NCI-H526 treated with DMSO at 0.1 percent for 48 hours (cell line): ENCODE measurements at regions not wholly inside any gene's neighbourhood (a gene's known extent, or its start where the extent isn't known, plus 50 kb on each side); places are given as distances from the start of the nearest gene placed in this dataset.

Experiments used
- DNase-seq: peaks from one replicate; lab custom pipeline; 2025; lab: John Stamatoyannopoulos, UW

DNA sequence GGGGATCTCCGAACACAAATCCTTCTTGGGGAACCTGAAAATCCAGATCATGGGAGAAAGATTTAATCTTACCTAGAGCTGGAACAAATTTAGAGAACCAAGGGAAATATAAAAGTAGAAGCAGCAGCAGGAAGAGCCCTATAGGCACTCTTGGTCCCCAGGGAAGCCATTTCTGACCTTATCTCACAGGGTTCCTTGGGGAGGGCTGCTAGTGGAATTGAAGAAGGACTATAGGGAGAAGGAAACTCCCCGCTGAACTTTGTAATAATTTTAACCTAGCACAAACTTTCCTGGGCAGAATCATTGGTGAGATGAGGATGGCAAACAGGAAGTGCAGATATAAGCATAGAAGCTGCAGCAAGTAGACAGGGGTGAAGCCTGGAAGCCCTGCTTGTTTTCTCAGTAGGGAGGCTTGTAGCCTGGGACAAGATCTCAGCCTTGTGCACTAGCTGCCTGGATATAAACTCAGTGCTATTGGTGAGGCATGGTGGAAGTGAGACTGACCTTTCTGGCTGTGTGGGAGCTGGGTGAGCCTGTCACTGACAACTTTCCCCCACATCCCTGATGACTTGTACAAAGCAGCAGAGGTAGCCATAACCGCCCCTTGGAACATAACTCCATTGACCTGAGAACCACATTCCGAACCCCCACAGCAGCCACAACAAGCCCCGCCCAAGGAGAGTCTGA, 343.0 kb upstream of the TGFBR2 start:
- DNase-seq = no peak

DNA sequence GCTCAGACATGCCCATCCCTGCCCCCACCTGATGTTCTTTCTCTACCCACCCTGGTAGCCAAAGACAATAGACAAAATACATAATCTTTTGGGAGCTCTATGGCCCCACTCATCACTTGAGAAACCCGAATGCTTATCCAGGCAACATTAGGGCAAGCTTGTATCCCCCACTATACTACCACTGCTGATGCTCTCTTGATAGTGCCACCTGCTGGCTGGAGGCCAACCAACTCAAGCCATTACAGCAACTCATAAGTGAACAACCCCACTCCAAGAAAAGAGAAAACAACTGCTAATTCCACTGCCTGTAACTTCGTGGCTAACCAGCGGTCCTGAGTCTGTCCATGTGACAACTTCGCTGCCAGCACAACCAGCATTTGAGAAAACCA, 342.5 kb upstream of the TGFBR2 start:
- no peak for DNase-seq

DNA sequence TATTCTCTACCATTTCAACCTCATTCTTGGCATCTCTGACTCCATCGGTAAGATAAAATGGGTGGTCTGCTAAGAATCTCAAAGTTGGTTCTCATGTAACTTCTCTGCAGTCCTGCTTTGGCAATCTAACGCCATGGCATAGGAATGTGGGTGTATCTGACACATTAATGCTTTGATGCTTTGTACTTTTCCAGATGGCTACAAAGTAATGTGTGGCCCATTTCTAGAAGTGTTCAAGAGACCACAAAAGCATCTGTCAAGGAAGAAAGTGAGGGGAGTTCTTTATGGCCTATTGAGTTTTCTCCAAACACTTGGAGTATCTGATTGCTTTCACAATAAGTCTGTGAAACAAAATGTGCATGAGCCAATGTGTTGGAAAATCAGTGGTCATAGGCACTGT, 339.9 kb upstream of the TGFBR2 start:
- DNase-seq = no peak

DNA sequence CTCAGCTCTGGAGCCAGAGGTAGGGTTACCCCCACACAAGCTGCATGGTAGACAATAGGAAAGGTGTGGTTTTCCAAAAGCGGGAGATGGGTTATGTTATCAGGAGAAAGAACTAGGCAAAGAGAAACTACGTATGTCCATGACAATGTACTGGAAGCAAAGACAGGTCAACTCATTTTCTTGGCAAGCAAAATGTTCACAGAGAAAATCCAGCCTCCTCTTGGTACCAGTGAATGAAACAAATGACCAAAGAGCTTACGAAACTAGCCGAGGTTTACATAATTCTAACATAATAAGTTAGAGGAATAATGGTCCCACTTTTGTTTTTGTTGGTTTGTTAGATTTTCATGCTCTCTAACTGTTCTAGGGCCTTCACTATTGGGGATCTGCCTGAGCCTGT, 338.1 kb upstream of the TGFBR2 start:
- no peak for DNase-seq

- no peak for DNase-seq
Observed at GRCh38 chr3:30269751-30270445, 336.5 kb upstream of the TGFBR2 start.

- DNase-seq = no peak
Observed at GRCh38 chr3:30271781-30272180, 334.6 kb upstream of the TGFBR2 start.

GRCh38 chr3:30273304-30274072, 332.9 kb upstream of the TGFBR2 start:
- DNase-seq = no peak

- no peak for DNase-seq
Observed at GRCh38 chr3:30277494-30277893, 328.9 kb upstream of the TGFBR2 start.

- DNase-seq = no peak
Observed at GRCh38 chr3:30281526-30281925, 324.9 kb upstream of the TGFBR2 start.

- no peak for DNase-seq
Observed at GRCh38 chr3:30282154-30282696, 324.2 kb upstream of the TGFBR2 start.

DNA sequence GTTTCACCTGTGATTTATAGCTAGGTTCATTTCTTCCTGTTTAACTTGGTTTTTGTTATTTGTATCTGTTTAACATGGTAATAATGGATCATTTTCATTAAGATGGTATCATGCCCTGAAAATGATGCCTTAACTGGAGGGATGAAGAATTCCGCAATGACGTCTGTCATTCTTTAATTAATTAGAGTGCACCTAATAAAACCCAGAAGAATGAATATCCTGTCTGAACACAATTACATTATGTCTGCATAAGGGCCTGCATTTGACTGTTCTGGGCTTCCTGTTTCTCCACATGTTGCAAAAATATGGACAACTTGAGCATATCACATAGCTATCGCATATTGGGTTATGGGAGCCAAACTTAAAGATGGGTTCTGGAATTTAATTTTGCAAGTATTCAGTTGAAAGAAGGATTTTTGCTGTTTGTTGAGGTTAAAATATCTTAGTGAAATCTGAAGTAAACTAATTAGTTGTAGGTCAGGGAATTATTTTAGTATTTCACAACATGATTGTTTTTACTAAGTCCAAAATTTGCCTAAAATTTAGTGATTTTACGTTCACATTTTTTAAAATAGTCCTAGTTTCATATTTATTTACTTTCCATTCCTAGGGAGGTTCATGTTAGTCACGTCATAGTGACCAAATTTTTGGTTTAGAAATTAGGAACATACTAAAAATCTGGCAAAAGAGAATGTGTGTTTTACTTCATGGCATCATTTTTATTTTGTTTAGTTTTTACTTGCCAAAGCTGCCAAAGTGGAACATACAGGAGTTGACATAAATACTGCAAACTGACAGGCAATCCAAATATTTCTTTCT, 321.0 kb upstream of the TGFBR2 start:
- DNase-seq = no peak

GRCh38 chr3:30286007-30286669, 320.3 kb upstream of the TGFBR2 start:
- DNase-seq = no peak

GRCh38 chr3:30286811-30287210, 319.6 kb upstream of the TGFBR2 start:
- no peak for DNase-seq

GRCh38 chr3:30288830-30289229, 317.6 kb upstream of the TGFBR2 start:
- no peak for DNase-seq

GRCh38 chr3:30289324-30289723, 317.1 kb upstream of the TGFBR2 start:
- no peak for DNase-seq

DNA sequence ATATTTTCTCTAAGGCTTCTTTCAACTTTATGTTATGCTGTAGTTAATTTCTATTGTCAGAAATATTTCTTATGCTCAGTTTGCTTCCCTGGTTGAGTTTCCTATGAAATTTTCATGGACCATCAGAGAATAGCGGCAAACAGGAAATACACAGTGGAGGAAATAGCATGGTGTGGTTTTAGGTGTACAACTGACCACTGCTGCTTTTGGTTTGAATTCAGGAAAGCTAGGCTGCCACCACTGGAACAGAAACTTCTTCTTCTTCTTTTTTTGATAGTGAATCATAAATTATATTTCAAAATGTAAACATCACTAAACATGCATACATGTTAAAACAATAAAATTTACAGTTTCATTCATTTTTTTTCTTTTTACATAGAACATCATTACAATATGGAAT, 316.6 kb upstream of the TGFBR2 start:
- no peak for DNase-seq

DNA sequence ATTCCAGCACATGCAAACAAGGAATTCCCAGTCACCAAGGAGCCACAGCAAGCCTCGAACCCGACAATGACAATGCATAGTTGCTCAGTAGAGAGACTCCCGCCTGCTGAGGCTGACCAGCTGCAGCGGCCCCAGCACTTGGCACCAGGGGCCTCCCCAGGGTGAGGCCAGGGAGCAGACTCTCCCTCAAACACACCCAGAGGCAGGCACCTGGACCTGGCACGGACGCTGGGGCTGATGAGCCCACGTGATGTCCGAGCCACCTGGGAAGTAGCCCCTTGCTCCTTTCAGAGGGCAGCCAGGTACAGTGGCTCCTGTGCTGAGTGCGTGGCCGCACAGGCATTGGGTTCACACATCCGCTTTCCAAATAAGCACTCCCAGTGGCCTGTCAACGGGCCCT, 315.9 kb upstream of the TGFBR2 start:
- DNase-seq = no peak

GRCh38 chr3:30292192-30292893, 314.1 kb upstream of the TGFBR2 start:
- no peak for DNase-seq

- no peak for DNase-seq
Observed at GRCh38 chr3:30293621-30294240, 312.7 kb upstream of the TGFBR2 start.

GRCh38 chr3:30294241-30294667, 312.1 kb upstream of the TGFBR2 start:
- DNase-seq = no peak
